ENCODE measurements at regions not wholly inside any gene's neighbourhood (a gene's known extent, or its start where the extent isn't known, plus 50 kb on each side); places are given as distances from the start of the nearest gene placed in this dataset.

DNA sequence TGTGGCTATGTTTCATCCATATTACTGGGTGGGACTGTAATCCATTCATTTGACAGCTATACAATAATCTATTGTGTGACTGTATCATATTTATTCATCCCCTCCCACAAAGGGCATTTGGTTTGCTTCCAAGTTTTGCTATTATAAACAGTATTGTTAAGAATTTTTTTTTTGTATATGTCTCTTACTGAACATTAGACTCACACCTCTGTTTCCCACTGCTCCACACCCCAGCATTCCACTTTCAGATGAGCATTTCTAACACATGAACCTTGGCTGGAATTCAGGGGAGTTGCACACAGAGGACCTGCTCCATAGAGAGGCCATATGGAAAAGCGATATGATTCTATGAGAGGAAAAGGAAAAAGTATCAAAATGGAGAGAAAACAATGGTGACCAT, 81.6 kb upstream of the DKK2 start:
- TF ChIP-seq, protein P1, sequence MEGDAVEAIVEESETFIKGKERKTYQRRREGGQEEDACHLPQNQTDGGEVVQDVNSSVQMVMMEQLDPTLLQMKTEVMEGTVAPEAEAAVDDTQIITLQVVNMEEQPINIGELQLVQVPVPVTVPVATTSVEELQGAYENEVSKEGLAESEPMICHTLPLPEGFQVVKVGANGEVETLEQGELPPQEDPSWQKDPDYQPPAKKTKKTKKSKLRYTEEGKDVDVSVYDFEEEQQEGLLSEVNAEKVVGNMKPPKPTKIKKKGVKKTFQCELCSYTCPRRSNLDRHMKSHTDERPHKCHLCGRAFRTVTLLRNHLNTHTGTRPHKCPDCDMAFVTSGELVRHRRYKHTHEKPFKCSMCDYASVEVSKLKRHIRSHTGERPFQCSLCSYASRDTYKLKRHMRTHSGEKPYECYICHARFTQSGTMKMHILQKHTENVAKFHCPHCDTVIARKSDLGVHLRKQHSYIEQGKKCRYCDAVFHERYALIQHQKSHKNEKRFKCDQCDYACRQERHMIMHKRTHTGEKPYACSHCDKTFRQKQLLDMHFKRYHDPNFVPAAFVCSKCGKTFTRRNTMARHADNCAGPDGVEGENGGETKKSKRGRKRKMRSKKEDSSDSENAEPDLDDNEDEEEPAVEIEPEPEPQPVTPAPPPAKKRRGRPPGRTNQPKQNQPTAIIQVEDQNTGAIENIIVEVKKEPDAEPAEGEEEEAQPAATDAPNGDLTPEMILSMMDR (conservative IDR thresholded peaks at IDR 0.05; ENCODE audit: low read depth in 2 of 2), result no peak
- TF ChIP-seq STAT1 (IDR thresholded peaks at IDR 0.05; ENCODE audit: unreplicated experiment) (no peak), POLR2AphosphoS5 (IDR thresholded peaks at IDR 0.05; ENCODE audit: low read depth) (no peak), EZH2 (IDR thresholded peaks at IDR 0.05; ENCODE audit: low read depth, unreplicated experiment) (no peak), ZNF331 (CRISPR knock-in tag; IDR thresholded peaks at IDR 0.05; ENCODE audit: low read depth) (no peak)
- TF ChIP-seq, protein P2, sequence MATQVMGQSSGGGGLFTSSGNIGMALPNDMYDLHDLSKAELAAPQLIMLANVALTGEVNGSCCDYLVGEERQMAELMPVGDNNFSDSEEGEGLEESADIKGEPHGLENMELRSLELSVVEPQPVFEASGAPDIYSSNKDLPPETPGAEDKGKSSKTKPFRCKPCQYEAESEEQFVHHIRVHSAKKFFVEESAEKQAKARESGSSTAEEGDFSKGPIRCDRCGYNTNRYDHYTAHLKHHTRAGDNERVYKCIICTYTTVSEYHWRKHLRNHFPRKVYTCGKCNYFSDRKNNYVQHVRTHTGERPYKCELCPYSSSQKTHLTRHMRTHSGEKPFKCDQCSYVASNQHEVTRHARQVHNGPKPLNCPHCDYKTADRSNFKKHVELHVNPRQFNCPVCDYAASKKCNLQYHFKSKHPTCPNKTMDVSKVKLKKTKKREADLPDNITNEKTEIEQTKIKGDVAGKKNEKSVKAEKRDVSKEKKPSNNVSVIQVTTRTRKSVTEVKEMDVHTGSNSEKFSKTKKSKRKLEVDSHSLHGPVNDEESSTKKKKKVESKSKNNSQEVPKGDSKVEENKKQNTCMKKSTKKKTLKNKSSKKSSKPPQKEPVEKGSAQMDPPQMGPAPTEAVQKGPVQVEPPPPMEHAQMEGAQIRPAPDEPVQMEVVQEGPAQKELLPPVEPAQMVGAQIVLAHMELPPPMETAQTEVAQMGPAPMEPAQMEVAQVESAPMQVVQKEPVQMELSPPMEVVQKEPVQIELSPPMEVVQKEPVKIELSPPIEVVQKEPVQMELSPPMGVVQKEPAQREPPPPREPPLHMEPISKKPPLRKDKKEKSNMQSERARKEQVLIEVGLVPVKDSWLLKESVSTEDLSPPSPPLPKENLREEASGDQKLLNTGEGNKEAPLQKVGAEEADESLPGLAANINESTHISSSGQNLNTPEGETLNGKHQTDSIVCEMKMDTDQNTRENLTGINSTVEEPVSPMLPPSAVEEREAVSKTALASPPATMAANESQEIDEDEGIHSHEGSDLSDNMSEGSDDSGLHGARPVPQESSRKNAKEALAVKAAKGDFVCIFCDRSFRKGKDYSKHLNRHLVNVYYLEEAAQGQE (IDR thresholded peaks at IDR 0.05; ENCODE audit: unreplicated experiment), result no peak

All from GM23338 (cell line).